NCI-H748 (cell line): ENCODE measurements at regions not wholly inside any gene's neighbourhood (a gene's known extent, or its start where the extent isn't known, plus 50 kb on each side); places are given as distances from the start of the nearest gene placed in this dataset.
A peak's percentile ranks its signal among the peaks of the same experiment; 100 is the strongest.

ENCODE experiments used
- DNase-seq: peaks from one replicate; lab custom pipeline; 2025; ENCODE audit not compliant: unreplicated experiment; lab: John Stamatoyannopoulos, UW

DNA sequence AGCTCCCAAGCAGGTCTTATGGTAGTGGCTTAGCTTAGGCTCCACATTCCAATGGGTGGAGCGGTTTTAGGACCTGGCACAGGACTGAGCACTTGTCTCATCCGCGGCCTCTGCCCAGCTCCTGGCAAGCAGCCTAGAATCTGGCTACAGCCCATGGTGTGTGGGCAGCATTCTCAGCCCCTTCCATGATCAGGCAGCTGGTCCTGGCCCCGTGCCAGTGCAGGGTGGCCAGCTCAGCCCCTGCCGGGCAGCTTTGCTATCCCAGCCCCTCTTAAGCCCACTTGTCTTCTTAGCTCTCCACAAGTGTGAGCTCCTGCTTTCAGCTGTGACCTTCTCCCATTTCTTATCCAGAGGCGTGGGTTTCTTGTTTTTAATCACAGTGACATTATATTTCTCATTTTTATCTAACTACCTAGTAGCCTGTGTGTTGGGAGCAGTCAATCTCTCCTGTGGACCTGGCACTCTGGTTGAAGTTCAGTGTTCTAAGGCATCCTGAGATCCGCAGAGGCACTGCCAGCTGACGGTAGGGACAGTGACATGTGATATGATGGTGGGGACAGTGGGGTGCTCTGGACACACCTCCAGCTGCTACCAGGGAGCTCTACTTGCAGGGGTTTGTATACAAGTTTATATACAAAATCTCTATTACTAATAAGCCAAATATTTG lies 84.5 kb upstream of the PRNP start:
- peak; percentile 62 for DNase-seq

DNA sequence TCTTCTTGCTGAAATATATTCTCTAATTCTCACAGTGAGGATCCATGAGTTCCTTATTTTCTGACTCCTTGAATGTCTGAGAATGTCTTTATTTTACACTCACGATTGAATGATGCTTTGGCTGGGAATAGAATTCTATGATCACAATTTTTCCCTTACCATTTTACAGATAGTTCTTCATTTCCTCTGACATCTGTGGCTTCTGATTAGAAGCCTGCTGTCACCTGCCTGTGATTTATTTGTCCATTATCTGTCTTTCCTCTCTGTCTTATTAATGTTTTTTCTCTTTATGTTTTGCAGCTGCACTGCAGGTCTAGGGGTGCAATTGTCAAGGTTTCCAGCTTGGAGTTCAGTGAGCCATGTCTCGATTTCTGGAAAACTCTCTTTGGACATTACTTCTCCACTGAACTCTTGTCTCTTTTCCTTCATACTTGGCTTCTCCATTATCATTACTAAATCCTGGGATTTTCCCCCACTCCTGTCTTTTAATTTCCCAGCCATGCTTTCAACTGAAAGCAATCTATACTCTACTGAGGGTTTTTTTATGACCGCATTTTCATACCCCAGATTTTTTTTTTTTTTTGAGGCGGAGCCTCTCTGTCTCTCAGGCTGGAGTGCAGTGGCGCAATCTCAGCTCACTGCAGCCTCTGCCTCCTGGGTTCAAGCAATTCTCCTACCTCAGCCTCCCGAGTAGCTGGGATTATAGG lies 85.8 kb upstream of the PRNP start:
- no peak for DNase-seq

DNA sequence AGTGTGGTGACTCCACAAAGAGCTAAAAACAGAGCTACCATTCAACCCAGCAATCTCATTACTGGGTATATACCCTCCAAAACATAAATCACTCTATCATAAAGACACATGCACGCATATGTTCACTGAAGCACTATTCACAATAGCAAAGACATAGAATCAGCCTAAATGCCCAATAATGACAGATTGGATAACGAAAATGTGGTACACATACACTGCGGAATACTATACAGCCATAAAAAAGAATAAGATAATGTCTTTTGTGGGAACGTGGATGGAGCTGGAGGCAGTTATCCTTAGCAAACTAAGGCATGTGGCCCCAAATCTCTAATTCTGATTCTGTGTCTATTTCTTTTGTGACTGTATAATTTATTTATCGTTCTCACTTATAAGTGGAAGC lies 89.0 kb upstream of the PRNP start:
- DNase-seq: no peak

DNA sequence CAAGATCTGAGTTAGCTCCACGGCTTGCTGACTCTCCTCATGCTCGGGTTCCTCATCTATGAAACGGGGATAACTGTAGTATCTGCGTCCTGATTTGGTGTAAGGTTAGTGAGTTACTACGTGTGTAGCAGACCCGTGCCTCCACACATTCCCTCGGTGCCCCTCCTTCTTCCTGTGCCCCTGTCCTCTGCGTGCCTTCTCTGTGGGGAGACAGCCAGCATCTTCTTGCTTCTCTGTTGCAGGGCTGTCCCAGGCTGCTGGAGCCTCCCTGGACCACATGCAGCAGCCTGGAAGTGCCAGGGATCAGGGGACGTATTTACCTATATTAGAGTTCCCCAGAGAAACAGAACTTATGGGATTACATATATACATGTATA lies 93.1 kb upstream of the PRNP start:
- no peak for DNase-seq

DNA sequence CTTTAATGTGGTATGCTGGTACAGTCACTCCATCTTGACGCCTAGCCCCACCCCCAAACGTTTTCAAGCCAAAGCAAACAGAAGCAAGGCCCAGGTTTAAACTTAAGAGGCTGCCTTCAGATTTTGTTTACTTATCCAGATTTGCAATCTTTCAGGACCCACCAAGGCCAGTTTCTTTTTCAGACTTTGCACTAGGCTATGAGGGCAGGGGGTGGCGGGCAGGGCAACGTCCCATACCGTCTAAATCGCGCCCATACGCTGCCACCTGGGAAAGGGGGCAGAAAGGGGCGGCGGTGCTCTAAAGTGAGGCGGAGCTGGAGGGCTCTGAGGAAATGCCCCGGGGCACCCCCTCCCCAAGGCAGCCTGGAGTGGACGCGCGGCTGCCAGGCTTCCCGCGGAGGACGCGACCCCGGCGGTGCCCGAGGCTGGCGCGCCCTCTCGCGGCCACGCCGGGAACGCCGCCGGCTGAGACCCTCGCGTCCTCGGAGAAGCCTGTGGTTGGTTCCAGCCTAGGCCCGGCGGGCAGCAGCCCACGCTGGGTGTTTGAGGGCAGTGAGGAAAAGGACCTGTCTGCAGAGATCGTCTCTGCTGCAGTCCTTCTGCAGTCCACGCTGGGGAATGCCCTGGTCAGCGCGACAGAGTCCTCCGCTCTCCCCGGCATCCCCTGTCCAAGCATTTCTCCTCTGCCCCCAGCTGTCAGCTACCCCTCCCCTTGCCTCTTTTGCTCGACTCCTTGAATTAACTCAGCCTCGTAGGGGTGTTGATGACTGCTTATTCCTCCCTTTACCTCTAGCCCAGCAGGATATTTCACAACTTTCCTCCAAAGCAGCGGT lies 93.7 kb upstream of the PRNP start:
- DNase-seq: peak; percentile 71

DNA sequence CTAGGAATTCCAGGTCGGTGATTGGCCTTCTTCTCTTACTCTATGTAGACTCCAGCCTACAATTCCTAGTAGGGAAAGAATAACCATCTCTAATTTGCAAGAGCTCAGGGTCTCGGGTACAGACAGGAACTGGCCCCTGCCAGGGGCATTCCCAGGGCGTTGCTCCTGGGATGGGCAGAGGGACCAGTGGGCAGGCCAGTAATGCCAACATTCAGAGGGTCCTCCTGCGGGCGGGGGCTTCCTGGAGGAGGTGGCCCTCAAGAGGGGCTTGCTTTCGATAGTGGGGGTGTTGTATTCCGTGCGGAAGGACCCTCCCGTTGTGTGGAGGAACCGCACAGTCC lies 94.3 kb upstream of the PRNP start:
- DNase-seq: no peak

DNA sequence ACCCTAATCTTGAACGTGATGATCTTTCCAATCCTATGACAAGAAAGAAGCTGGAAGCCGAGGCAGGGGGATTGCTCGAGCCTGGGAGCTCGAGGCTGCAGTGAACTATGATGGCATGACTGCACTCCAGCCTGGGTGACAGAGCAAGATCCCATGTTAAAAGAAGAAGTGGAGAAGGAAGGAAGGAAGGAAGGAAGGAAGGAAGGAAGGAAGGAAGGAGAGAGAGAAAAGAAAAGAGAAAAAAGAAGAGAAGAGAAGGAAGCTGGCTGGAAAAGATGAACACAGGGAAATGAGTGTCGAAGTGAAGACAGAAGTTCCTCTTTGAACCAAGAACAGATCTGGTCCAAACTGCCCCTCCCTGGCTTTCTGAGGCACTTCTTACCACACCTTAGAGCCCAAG lies 100.5 kb upstream of the PRNP start:
- DNase-seq: no peak

DNA sequence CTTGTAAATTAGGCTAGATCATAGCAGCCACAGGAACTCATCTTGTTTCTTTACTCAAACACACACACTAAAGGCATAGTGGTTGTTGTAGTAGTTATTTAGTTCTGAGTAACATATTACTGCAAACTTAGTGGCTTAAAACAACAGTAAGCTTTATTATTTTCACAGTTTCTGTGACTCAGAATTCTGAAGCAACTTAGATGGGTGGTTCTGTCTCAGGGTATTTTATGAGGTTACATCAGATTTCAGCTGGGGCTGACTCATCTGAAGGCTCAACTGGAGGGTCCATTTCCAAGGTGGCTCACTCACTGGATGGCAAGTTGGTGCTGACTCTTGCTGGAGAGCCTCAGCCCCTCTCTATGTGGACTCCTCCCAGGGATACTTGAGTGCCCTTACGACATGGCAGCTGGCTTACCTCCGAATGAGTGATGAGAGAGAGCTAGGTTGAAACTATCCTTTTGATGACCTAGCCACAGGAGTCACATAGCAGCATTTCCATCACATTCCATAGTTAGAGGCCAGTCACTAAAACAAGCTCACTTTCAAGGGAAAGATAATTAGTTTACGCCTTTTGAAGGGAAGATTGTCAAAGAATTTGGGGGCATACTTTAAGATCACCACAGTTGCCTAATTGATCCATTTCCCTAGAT lies 101.0 kb upstream of the PRNP start:
- DNase-seq: no peak

DNA sequence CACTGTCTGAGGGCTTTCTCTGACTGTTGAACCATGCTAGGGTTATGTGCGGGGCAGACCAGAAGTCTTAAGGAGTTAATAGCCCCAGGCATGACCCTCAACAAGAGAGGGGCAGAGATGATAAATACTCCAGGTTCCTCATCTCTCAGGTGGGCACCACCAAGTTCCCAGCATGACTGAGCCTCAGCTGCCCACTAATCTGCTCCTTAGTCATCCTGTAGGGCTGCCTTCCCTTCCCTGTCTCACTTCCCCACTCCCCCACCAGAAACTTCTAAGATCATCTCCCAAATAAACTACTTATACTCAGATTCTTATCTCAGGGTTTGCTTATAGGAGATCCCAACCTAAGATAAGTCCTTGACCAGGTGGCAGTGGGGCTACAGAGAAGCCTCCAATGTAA lies 101.7 kb upstream of the PRNP start:
- no peak for DNase-seq

DNA sequence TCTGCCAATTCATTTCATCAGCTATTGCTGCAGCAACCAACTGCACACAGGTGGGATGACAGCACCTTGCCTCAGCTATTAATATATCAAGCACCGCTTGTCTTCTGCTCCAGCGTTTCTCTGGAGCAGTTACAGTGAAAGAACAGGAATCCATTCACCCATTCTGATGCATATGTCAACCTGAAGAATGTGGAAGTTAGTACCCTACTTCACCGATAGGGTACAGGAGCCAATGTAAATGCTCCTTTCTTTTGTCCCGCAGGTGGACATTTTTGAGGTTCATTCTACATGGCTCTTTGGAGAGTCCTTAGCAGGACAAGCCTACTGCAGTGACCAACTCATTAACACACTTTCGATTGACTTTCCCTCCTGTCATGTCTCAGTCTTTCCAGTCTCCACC lies 104.4 kb upstream of the PRNP start:
- no peak for DNase-seq

DNA sequence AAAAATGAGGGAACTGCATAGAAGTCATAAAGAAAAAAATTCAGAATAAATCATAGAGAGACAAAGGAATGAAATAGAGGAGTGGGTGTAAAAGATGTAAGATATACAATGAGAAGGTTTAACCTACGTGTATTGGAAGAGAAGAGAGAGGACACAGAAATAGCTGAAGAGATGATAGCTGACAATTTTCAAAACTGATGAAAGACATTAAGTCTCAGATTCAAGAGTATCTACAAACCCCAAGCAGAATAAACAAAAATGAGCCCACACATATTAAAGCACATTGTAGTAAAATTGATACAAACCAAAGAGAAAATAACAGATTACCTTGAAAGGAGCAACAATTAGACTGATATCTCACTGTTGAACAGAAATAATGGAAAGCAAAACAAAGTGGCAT lies 107.9 kb upstream of the PRNP start:
- no peak for DNase-seq

DNA sequence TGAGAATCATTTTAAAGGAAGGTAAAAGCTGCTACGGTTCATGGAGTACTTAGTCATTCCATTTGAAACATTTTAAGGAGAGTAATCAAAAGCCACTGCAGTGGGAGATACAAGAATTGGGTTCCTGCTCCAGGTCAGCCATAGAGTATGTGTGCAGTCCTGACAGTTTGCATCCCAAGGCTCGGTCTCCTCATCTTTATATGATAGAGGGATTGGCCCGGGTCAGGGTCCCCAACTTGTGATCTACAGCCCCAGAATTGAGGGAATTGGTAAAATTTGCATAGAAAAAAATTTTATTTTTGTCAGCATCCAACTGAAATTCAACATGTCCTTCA lies 111.9 kb upstream of the PRNP start:
- no peak for DNase-seq

DNA sequence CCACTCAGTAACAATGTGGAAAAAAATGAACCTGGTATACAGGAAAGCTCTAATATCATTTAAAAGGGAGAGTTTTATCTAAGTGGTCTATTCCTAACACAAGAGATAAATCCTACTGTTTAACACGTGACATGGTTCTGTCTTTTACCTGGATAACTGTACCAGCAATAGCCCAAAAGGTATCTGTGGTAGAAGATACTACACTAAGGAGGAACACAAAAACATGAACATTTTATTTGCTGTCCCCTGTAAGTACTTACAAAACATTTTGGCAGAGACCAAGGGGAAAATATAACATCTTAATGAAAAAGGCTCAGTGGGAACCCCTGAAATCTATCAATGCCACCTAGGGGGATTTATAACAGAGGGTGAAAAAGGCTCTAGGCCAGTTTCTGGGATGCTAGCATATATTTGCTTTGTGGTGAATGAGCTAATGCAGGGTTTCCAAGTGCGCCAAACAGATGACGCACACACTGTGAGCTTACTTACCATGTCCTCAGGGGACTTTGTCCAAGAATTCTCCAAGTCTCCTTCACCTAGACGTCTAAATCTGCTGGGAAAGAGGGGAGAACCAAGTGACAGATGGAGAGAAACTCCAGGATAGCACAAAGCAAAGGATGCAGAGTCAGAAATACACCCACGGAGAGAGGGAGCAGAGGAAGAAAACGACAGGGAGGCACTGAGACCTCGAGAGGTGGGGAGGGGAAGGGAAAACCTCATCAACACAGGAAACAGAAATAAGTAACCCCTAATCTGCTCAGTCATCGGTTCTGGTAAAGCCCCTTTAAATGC lies 112.5 kb upstream of the PRNP start:
- no peak for DNase-seq

DNA sequence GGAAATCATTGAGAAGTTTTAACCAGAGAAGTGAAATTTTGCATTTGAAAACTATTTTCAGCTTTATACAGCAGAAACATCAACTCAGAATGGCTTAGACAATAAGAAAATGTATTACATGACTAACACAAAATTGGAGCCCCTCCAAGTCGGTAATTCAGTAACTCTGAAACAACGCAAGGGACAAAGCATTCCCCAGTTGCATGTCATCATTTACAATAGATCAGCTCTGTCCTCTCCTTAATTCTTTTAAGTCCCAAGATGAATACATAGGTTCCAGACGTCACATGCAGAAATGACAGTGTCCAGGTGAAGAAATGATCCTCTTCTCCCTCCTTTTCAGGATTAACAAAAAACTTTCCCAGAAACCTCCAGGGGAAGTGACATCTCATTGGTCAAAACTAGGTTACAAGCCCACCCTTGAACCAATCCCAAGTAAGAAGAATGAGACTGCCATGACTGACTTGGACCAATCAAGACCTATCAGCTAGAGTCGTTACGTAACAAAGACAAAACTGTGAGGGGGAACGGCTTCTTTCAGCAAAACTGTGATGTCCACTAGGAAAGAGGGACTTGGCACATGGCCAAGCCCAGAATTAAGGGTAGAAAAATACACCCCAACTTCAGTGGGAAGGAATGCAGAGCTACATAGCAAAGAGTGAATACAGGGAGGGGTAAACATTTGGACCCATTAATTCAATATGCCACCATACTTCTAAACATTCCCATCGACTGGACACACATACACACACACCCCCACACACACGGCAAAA lies 114.3 kb upstream of the PRNP start:
- DNase-seq: no peak

DNA sequence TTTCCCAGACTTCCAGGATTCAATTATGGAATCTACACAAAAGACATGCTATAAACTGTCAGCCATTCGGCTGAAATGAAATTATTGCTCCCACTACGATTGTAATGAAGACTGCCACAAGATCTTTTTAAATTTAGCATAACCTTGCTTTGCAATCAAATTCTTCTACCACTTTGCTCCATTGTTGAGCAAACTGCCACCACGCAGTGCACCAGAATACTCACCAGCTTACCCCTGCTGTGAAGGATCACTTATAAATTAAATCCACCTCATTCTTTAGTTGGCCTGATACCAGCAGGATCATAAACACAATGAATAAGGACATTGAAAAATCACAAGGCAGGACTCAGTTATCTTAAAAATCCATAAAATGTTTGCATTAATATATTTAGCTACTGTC lies 116.4 kb upstream of the PRNP start:
- DNase-seq: peak; percentile 33

DNA sequence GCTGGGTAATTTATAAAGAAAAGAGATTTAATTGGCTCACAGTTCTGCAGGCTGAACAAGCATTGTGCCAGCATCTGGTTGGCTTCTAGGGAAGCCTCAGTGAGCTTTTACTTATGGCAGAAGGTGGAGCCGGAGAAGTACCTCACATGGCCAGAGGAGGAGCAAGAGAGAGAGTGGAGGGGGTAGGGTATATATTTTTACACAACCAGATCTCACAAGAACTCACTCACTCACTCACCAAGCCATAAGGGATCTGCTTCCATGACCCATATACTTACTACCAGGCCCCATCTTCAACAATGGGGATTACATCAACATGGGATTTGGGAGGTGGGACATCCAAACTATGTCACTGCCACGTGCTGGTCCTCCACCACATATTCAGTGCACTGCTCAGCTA lies 117.2 kb upstream of the PRNP start:
- DNase-seq: no peak

DNA sequence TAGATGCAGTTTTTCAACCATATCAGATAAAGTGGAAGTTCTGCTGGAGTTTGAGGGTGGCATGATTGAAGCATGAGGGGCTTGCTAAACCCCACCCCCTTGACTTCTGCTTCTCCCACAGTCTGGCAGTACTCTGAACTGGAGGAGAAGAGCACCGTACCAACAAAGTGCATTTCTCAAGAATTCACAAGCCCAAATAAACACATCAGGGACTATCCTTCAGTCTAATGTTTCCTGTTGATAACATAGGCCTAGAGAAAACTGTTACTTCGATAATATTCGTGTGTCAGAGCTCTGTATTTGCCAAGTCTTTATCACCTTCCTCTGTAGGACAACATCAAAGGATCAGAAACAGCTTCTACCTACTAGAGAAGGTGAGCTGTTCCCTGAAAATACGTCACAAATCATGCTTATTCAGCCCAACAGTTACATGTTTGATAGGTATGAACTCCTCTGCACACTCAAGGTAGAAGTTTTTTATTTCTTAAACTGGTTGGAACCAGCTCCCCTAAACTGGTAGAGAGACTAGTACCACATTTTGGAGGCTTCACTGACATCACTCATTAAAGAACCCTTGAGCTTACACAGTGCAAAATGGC lies 117.8 kb upstream of the PRNP start:
- DNase-seq: no peak

DNA sequence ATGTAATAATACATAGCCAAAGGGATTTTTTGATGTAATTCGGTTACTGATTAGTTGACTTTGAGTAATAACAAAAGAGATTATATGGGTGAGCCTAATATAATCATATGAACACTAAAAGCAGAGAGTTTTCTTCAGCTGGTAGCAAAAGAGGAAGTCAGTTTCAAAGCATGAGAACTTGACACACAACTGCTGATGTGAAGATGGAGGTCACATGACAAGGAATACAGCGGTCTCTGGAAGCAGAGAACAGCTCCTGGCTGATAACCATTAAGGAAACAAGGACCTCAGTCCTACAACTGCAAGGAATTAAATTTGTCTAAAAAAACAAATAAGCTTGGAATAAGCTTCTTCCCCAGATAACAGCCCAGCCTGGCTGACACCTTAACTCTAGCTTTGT lies 119.1 kb upstream of the PRNP start:
- DNase-seq: no peak

DNA sequence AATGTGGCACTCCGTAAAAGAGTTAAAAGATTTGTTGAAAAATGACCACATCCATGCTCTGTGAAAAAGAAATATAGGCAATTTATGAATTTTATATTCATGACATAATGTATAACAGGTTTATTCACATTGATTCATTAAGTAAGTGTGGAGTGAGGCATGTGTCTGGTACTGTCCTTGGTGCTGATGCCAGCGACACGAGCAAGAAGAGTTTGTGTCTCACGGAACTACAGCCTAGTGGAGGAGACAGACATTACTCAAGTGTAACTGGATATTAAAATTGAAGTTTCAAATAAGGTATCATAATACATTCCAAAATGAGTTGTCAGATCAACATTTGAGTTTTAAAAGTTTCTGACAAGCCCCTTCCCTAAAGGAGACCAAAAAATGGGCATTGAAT lies 122.7 kb upstream of the PRNP start:
- no peak for DNase-seq

DNA sequence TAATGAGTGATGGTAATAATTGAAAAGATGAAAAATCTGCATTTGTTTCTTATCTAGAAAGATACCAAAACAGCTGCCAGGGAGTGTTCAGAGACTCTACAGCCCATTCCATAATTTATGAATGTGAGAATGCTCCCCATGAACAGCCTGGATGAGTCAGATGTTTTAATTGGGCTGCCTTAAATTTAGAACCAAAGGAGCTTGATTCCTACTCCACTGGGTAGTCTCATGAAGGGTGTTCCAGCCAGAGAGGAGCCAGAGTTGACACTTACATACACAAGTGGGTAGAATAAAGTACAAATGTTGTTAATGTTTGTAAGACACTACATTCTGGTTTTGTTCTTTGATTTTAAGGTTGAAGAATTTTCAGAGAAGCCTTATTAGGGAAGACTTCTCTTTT lies 123.2 kb upstream of the PRNP start:
- no peak for DNase-seq
